Tibial nerve (tissue), 4 donors: ENCODE measurements at regions not wholly inside any gene's neighbourhood (a gene's known extent, or its start where the extent isn't known, plus 50 kb on each side); places are given as distances from the start of the nearest gene placed in this dataset.

Experiments
- DNase-seq, 2 donors: peaks; one replicate each; pipeline ENCODE4 v3.0.0-alpha.2; 2019; ENCODE audit warnings: low spot score in 2 of 2
- H3K27ac ChIP-seq, 4 donors: fragments of 200-600 bp; sonication (generic) in 3 of 4; one replicate each; pipeline ENCODE4 v1.5.1; 2017 to 2019; ENCODE audit warnings: mild to moderate bottlenecking in 1 of 4
- H3K27me3 ChIP-seq, 2 donors: fragments of 200-600 bp; sonication (generic) in 1 of 2; one replicate each; pipeline versions ENCODE4 v1.5.1 to v1.6.0; 2017 to 2019
- H3K36me3 ChIP-seq, 3 donors: fragments of 200-600 bp; sonication (generic); one replicate each; pipeline ENCODE4 v1.5.1; 2018 to 2019
- H3K4me1 ChIP-seq, 4 donors: fragments of 200-600 bp; sonication (generic) in 3 of 4; one replicate each; pipeline ENCODE4 v1.5.1; 2017 to 2019
- H3K4me3 ChIP-seq, 4 donors: fragments of 200-600 bp; sonication (generic) in 3 of 4; one replicate each; pipeline ENCODE4 v1.5.1; 2017 to 2019; ENCODE audit warnings: mild to moderate bottlenecking in 1 of 4, moderate library complexity in 1 of 4
- H3K9me3 ChIP-seq, 4 donors: fragments of 200-600 bp; sonication (generic) in 3 of 4; one replicate each; pipeline ENCODE4 v1.5.1; 2017 to 2019
- CTCF ChIP-seq, 5 experiments: fragments of 200-600 bp in 3 of 5; fragments of 450-650 bp in 2 of 5; sonication (generic) in 3 of 5; IDR thresholded peaks; one replicate each; pipeline ENCODE4 v1.5.1; 2016 to 2019; ENCODE audit warnings: antibody characterized with exemption in 5 of 5, mild to moderate bottlenecking in 3 of 5, moderate library complexity in 2 of 5
- EP300 ChIP-seq, 2 donors: sonication (generic); formaldehyde crosslinking; IDR thresholded peaks; one replicate each; pipeline ENCODE4 v1.6.1; 2017; ENCODE audit warnings: antibody characterized with exemption in 2 of 2, mild to moderate bottlenecking in 1 of 2
- POLR2A ChIP-seq, 2 donors: fragments of 450-650 bp; IDR thresholded peaks; one replicate each; pipeline ENCODE4 v1.6.1; 2017; ENCODE audit warnings: antibody characterized with exemption in 2 of 2, mild to moderate bottlenecking in 2 of 2, moderate library complexity in 2 of 2
- WGBS, 2 donors: methylation state at CpG; one replicate each; pipeline ENCODE4 v1.1.5; 2018; 5-methylcytosine and 5-hydroxymethylcytosine counted together

- no peak overlapping the region for H3K4me3 ChIP-seq
- WGBS, 2 donors, result 79 to 87% methylated on average over 5 of the region's 5 CpGs
- H3K27me3 ChIP-seq, result no peaks in the 10 kb centered on the region
- H3K9me3 ChIP-seq, result no peaks in the 10 kb centered on the region
- no peaks in the 10 kb centered on the region for H3K36me3 ChIP-seq
- TF ChIP-seq CTCF (IDR thresholded peaks at IDR 0.05) (no peak), POLR2A (IDR thresholded peaks at IDR 0.05) (no peak), EP300 (IDR thresholded peaks at IDR 0.05) (no peak)
- no peak for DNase-seq
- H3K27ac ChIP-seq, result peak overlapping the region in 2 of 4 donors; percentile 93 to 95
- H3K4me1 ChIP-seq, result peaks cover 0 to 57% (median 45%) of the 10 kb centered on the region in 4 donors
These were observed 84.4 kb downstream of the C9orf152 start for GRCh38 chr9:110123341-110124095.

- Histone ChIP-seq H3K4me1 (peaks cover 0 to 66% (median 53%) of the 10 kb centered on the region in 4 donors), H3K9me3 (no peaks in the 10 kb centered on the region), H3K27ac (peak overlapping the region; percentile 78 to 95 (median 93)), H3K27me3 (no peaks in the 10 kb centered on the region), H3K36me3 (no peaks in the 10 kb centered on the region), H3K4me3 (no peak overlapping the region)
- TF ChIP-seq POLR2A (IDR thresholded peaks at IDR 0.05) (no peak), CTCF (IDR thresholded peaks at IDR 0.05) (no peak), EP300 (IDR thresholded peaks at IDR 0.05) (no peak)
- 64 to 90% methylated on average over 4 of the region's 4 CpGs for WGBS, 2 donors
- no peak for DNase-seq
These were observed 83.5 kb downstream of the C9orf152 start for GRCh38 chr9:110124439-110124838.

- peaks cover 0 to 74% (median 56%) of the 10 kb centered on the region in 4 donors for H3K4me1 ChIP-seq
- WGBS, 2 donors, result 15 to 22% methylated on average over 16 of the region's 16 CpGs
- TF ChIP-seq CTCF (IDR thresholded peaks at IDR 0.05) (no peak), POLR2A (IDR thresholded peaks at IDR 0.05) (peak; percentile 46 to 85), EP300 (IDR thresholded peaks at IDR 0.05) (peak; percentile 88 to 96)
- H3K36me3 ChIP-seq, result no peaks in the 10 kb centered on the region
- H3K4me3 ChIP-seq, result peak overlapping the region; percentile 1 to 42 (median 18)
- no peaks in the 10 kb centered on the region for H3K9me3 ChIP-seq
- peak; percentile 79 for DNase-seq
- peak overlapping the region; percentile 78 to 95 (median 93) for H3K27ac ChIP-seq
- H3K27me3 ChIP-seq, result no peaks in the 10 kb centered on the region
These were observed 82.7 kb downstream of the C9orf152 start for GRCh38 chr9:110125207-110125751.

GRCh38 chr9:110125763-110126351 lies 82.1 kb downstream of the C9orf152 start:
- no peak for TF ChIP-seq EP300 (IDR thresholded peaks at IDR 0.05)
- no peak for TF ChIP-seq POLR2A (IDR thresholded peaks at IDR 0.05)
- TF ChIP-seq CTCF (IDR thresholded peaks at IDR 0.05), result no peak
- WGBS, 2 donors, result 18 to 36% methylated on average over 8 of the region's 8 CpGs
- Histone ChIP-seq H3K36me3 (no peaks in the 10 kb centered on the region), H3K4me1 (peaks cover 0 to 80% (median 57%) of the 10 kb centered on the region in 4 donors), H3K27ac (peak overlapping the region; percentile 78 to 95 (median 93)), H3K4me3 (peak overlapping the region; percentile 1 to 42 (median 18)), H3K27me3 (no peaks in the 10 kb centered on the region), H3K9me3 (no peaks in the 10 kb centered on the region)
- DNase-seq, result no peak

GRCh38 chr9:110126499-110126941 lies 81.4 kb downstream of the C9orf152 start:
- Histone ChIP-seq H3K9me3 (no peaks in the 10 kb centered on the region), H3K4me3 (peak overlapping the region in 3 of 4 donors; percentile 1 to 42 (median 24)), H3K27me3 (no peaks in the 10 kb centered on the region), H3K27ac (peak overlapping the region; percentile 78 to 95 (median 93)), H3K4me1 (peaks cover 0 to 81% (median 58%) of the 10 kb centered on the region in 4 donors), H3K36me3 (no peaks in the 10 kb centered on the region)
- DNase-seq, result no peak
- TF ChIP-seq POLR2A (IDR thresholded peaks at IDR 0.05), result no peak
- no peak for TF ChIP-seq CTCF (IDR thresholded peaks at IDR 0.05)
- TF ChIP-seq EP300 (IDR thresholded peaks at IDR 0.05), result no peak
- 16 to 27% methylated on average over 7 of the region's 7 CpGs for WGBS, 2 donors
